Caki2 (cell line): ENCODE measurements at regions not wholly inside any gene's neighbourhood (a gene's known extent, or its start where the extent isn't known, plus 50 kb on each side); places are given as distances from the start of the nearest gene placed in this dataset.

Experiments
- DNase-seq: peaks from one replicate; pipeline ENCODE4 v3.0.0-alpha.2; 2015; ENCODE audit warnings: low read depth
- in situ Hi-C: cut with HindIII; loops from 2 replicates; pipeline ENCODE4 v1.10.0; 2016; ENCODE audit warnings: low sequenced_read_pairs, low pct_unique_long_range_greater_than_20kb, mixed read lengths

GRCh38 chr14:44795725-44796124 is 166.0 kb downstream of the KLHL28 start:
- DNase-seq = no peak
- in situ Hi-C loops = no loop called here

- no peak for DNase-seq
- in situ Hi-C loops = no loop called here
These were observed 170.0 kb downstream of the KLHL28 start for GRCh38 chr14:44791730-44792129.

- no peak for DNase-seq
- in situ Hi-C loops = no loop called here
These were observed 173.1 kb downstream of the KLHL28 start for GRCh38 chr14:44788612-44789011.

GRCh38 chr14:44785096-44785495 is 176.7 kb downstream of the KLHL28 start:
- no peak for DNase-seq
- in situ Hi-C loops = no loop called here

GRCh38 chr14:44783901-44784300 is 177.8 kb downstream of the KLHL28 start:
- in situ Hi-C loops = no loop called here
- DNase-seq = no peak

- in situ Hi-C loops = no loop called here
- DNase-seq = peak; percentile 12
These were observed 178.9 kb downstream of the KLHL28 start for GRCh38 chr14:44782775-44783238.

GRCh38 chr14:44780989-44781388 is 180.8 kb downstream of the KLHL28 start:
- no peak for DNase-seq
- in situ Hi-C loops = no loop called here

- in situ Hi-C loops = no loop called here
- DNase-seq = peak; percentile 1
These were observed 183.1 kb downstream of the KLHL28 start for GRCh38 chr14:44778604-44779003.

GRCh38 chr14:44777584-44777983 is 184.2 kb downstream of the KLHL28 start:
- no peak for DNase-seq
- in situ Hi-C loops = no loop called here

GRCh38 chr14:44775248-44775647 is 186.5 kb downstream of the KLHL28 start:
- no peak for DNase-seq
- in situ Hi-C loops = no loop called here

- DNase-seq = no peak
- in situ Hi-C loops = no loop called here
These were observed 187.4 kb downstream of the KLHL28 start for GRCh38 chr14:44774396-44774795.

GRCh38 chr14:44771496-44771895 is 190.3 kb downstream of the KLHL28 start:
- in situ Hi-C loops = no loop called here

GRCh38 chr14:44770201-44770600 is 191.5 kb downstream of the KLHL28 start:
- no peak for DNase-seq
- in situ Hi-C loops = no loop called here

More at GRCh38 chr14:44771496-44771895, 190.3 kb downstream of the KLHL28 start:
- DNase-seq = no peak

GRCh38 chr14:44768935-44769334 is 192.8 kb downstream of the KLHL28 start:
- no peak for DNase-seq
- in situ Hi-C loops = no loop called here

GRCh38 chr14:44767646-44768173 is 194.0 kb downstream of the KLHL28 start:
- no peak for DNase-seq
- in situ Hi-C loops = no loop called here

GRCh38 chr14:44766285-44766684 is 195.5 kb downstream of the KLHL28 start:
- in situ Hi-C loops = no loop called here
- DNase-seq = no peak

GRCh38 chr14:44763356-44763755 is 198.4 kb downstream of the KLHL28 start:
- no peak for DNase-seq
- in situ Hi-C loops = no loop called here

GRCh38 chr14:44759277-44759676 is 202.5 kb downstream of the KLHL28 start:
- no peak for DNase-seq
- in situ Hi-C loops = no loop called here

- in situ Hi-C loops = no loop called here
- no peak for DNase-seq
These were observed 205.2 kb downstream of the KLHL28 start for GRCh38 chr14:44756554-44756953.

- no peak for DNase-seq
- in situ Hi-C loops = no loop called here
These were observed 216.4 kb downstream of the KLHL28 start for GRCh38 chr14:44745371-44745770.

GRCh38 chr14:44742202-44742601 is 219.5 kb downstream of the KLHL28 start:
- in situ Hi-C loops = no loop called here
- no peak for DNase-seq
